Fibroblast of lung (primary cell): ENCODE measurements at regions not wholly inside any gene's neighbourhood (a gene's known extent, or its start where the extent isn't known, plus 50 kb on each side); places are given as distances from the start of the nearest gene placed in this dataset.

Experiments
- DNase-seq, 2 donors: peaks; one replicate each; pipeline versions ENCODE4 v3.0.0 to v3.0.0-alpha.2; 2010; ENCODE audit warnings: low read depth in 2 of 2
- H2AFZ ChIP-seq: 2 replicates; pipeline ENCODE4 v1.5.1; 2012; ENCODE audit warnings: low read length, control low read depth, inconsistent platforms
- H3K27ac ChIP-seq: 2 replicates; pipeline ENCODE4 v1.5.1; 2011; ENCODE audit warnings: low read length, control low read depth; ENCODE audit not compliant: insufficient read depth
- H3K27me3 ChIP-seq: 2 replicates; pipeline ENCODE4 v1.5.1; 2011; ENCODE audit warnings: mild to moderate bottlenecking, low read length; ENCODE audit not compliant: control insufficient read depth, insufficient read depth
- H3K36me3 ChIP-seq: 2 replicates; pipeline ENCODE4 v1.5.1; 2011; ENCODE audit warnings: low read length; ENCODE audit not compliant: control insufficient read depth, insufficient read depth
- H3K4me1 ChIP-seq: 2 replicates; pipeline ENCODE4 v1.5.1; 2011; ENCODE audit warnings: low read length; ENCODE audit not compliant: control insufficient read depth, insufficient read depth; ENCODE audit errors: extremely low read depth
- H3K4me2 ChIP-seq: 2 replicates; pipeline ENCODE4 v1.5.1; 2011; ENCODE audit warnings: low read length, control low read depth; ENCODE audit not compliant: insufficient read depth; ENCODE audit errors: extremely low read depth
- H3K4me3 ChIP-seq, 4 experiments: fragments of 200-600 bp in 1 of 4; sonication (generic) in 1 of 4; replicated peaks in 1 of 4; 2 replicates each; pipeline ENCODE4 v1.5.1; 2011 to 2016; ENCODE audit warnings: low read length in 4 of 4, low read depth in 3 of 4, mild to moderate bottlenecking in 3 of 4, control low read depth in 2 of 4, inconsistent platforms in 1 of 4, mixed read lengths in 1 of 4; ENCODE audit not compliant: insufficient read depth in 1 of 4; ENCODE audit errors: control extremely low read depth in 1 of 4
- H3K79me2 ChIP-seq: 2 replicates; pipeline ENCODE4 v1.5.1; 2012; ENCODE audit warnings: mild to moderate bottlenecking, low read length, inconsistent platforms; ENCODE audit not compliant: control insufficient read depth, insufficient read depth
- H3K9ac ChIP-seq: 2 replicates; pipeline ENCODE4 v1.5.1; 2011; ENCODE audit warnings: mild to moderate bottlenecking, low read length, control low read depth; ENCODE audit not compliant: insufficient read depth
- H3K9me3 ChIP-seq: 2 replicates; pipeline ENCODE4 v1.5.1; 2012; ENCODE audit warnings: low read depth, low read length; ENCODE audit not compliant: control insufficient read depth, insufficient read depth
- H4K20me1 ChIP-seq: 2 replicates; pipeline ENCODE4 v1.5.1; 2011; ENCODE audit warnings: low read length; ENCODE audit not compliant: control insufficient read depth, insufficient read depth; ENCODE audit errors: extremely low read depth
- CTCF ChIP-seq, 2 donors: IDR thresholded peaks in 1 of 2; conservative IDR thresholded peaks in 1 of 2; 1 replicate in 1 of 2; 2 replicates in 1 of 2; pipeline ENCODE4 v1.5.1; 2011 to 2012; ENCODE audit warnings: low read length in 2 of 2, control low read depth in 1 of 2, inconsistent platforms in 1 of 2, low read depth in 1 of 2, mild to moderate bottlenecking in 1 of 2
- EZH2 ChIP-seq: IDR thresholded peaks from 2 replicates; pipeline ENCODE4 v1.5.1; 2012; ENCODE audit warnings: low read length, control low read depth, mild to moderate bottlenecking; ENCODE audit errors: missing control alignments

- no peak overlapping the region for H3K27ac ChIP-seq
- no peaks in the 10 kb centered on the region for H3K36me3 ChIP-seq
- H3K4me1 ChIP-seq, result no peaks in the 10 kb centered on the region
- H2AFZ ChIP-seq, result no peak overlapping the region
- H3K4me3 ChIP-seq, result no peak overlapping the region
- no peaks in the 10 kb centered on the region for H3K27me3 ChIP-seq
- H3K9me3 ChIP-seq, result no peaks in the 10 kb centered on the region
- H3K79me2 ChIP-seq, result no peaks in the 10 kb centered on the region
- DNase-seq, result no peak
- TF ChIP-seq EZH2 (no peak), CTCF (conservative IDR thresholded peaks at IDR 0.05 in 1 of 2, IDR thresholded peaks at IDR 0.05 in 1 of 2; ENCODE audit: low read depth in 1 of 2, low read length in 2 of 2) (no peak)
- no peaks in the 10 kb centered on the region for H4K20me1 ChIP-seq
- H3K4me2 ChIP-seq, result no peak overlapping the region
- no peak overlapping the region for H3K9ac ChIP-seq
Measured at GRCh38 chr6:113194090-113194489, 663.1 kb upstream of the MARCKS start.

GRCh38 chr6:113202852-113203714 lies 654.1 kb upstream of the MARCKS start:
- Histone ChIP-seq H4K20me1 (no peaks in the 10 kb centered on the region), H3K4me1 (no peaks in the 10 kb centered on the region), H3K27ac (no peak overlapping the region), H3K4me2 (no peak overlapping the region), H3K4me3 (no peak overlapping the region), H3K79me2 (no peaks in the 10 kb centered on the region), H3K9ac (no peak overlapping the region), H3K9me3 (no peaks in the 10 kb centered on the region), H3K36me3 (no peaks in the 10 kb centered on the region), H3K27me3 (no peaks in the 10 kb centered on the region), H2AFZ (no peak overlapping the region)
- DNase-seq, result no peak
- TF ChIP-seq CTCF (conservative IDR thresholded peaks at IDR 0.05 in 1 of 2, IDR thresholded peaks at IDR 0.05 in 1 of 2; ENCODE audit: low read depth in 1 of 2, low read length in 2 of 2) (no peak), EZH2 (no peak)

GRCh38 chr6:113203715-113204110 lies 653.4 kb upstream of the MARCKS start:
- H3K4me1 ChIP-seq, result no peaks in the 10 kb centered on the region
- H4K20me1 ChIP-seq, result no peaks in the 10 kb centered on the region
- no peak overlapping the region for H3K27ac ChIP-seq
- no peak overlapping the region for H3K4me3 ChIP-seq
- H3K27me3 ChIP-seq, result no peaks in the 10 kb centered on the region
- no peak overlapping the region for H2AFZ ChIP-seq
- no peaks in the 10 kb centered on the region for H3K79me2 ChIP-seq
- no peaks in the 10 kb centered on the region for H3K9me3 ChIP-seq
- no peaks in the 10 kb centered on the region for H3K36me3 ChIP-seq
- DNase-seq, result no peak
- H3K9ac ChIP-seq, result no peak overlapping the region
- no peak for TF ChIP-seq EZH2
- TF ChIP-seq CTCF (conservative IDR thresholded peaks at IDR 0.05 in 1 of 2, IDR thresholded peaks at IDR 0.05 in 1 of 2; ENCODE audit: low read depth in 1 of 2, low read length in 2 of 2), result no peak
- no peak overlapping the region for H3K4me2 ChIP-seq
